ENCODE measurements at regions not wholly inside any gene's neighbourhood (a gene's known extent, or its start where the extent isn't known, plus 50 kb on each side); places are given as distances from the start of the nearest gene placed in this dataset.

- TF ChIP-seq, protein P1, sequence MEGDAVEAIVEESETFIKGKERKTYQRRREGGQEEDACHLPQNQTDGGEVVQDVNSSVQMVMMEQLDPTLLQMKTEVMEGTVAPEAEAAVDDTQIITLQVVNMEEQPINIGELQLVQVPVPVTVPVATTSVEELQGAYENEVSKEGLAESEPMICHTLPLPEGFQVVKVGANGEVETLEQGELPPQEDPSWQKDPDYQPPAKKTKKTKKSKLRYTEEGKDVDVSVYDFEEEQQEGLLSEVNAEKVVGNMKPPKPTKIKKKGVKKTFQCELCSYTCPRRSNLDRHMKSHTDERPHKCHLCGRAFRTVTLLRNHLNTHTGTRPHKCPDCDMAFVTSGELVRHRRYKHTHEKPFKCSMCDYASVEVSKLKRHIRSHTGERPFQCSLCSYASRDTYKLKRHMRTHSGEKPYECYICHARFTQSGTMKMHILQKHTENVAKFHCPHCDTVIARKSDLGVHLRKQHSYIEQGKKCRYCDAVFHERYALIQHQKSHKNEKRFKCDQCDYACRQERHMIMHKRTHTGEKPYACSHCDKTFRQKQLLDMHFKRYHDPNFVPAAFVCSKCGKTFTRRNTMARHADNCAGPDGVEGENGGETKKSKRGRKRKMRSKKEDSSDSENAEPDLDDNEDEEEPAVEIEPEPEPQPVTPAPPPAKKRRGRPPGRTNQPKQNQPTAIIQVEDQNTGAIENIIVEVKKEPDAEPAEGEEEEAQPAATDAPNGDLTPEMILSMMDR (IDR thresholded peaks at IDR 0.05; ENCODE audit: unreplicated experiment) = no peak
- Mint-ChIP-seq H3K27me3 (ENCODE audit: unreplicated experiment) (no peaks in the 10 kb centered on the region), H3K4me3 (ENCODE audit: unreplicated experiment) (no peak overlapping the region), H3K27ac (ENCODE audit: unreplicated experiment) (no peak overlapping the region), H3K36me3 (ENCODE audit: low read depth, unreplicated experiment) (no peaks in the 10 kb centered on the region), H3K4me1 (ENCODE audit: unreplicated experiment) (peaks cover 10% of the 10 kb centered on the region), H3K9me3 (ENCODE audit: unreplicated experiment) (peaks cover 5% of the 10 kb centered on the region)
- DNase-seq (ENCODE audit: low spot score) = no peak
Observed at GRCh38 chr18:75880925-75881504, 453.5 kb upstream of the SMIM21 start.

GRCh38 chr18:75880266-75880665 lies 452.8 kb upstream of the SMIM21 start:
- peaks cover 5% of the 10 kb centered on the region for H3K9me3 Mint-ChIP-seq (ENCODE audit: unreplicated experiment)
- DNase-seq (ENCODE audit: low spot score) = no peak
- no peaks in the 10 kb centered on the region for H3K36me3 Mint-ChIP-seq (ENCODE audit: low read depth, unreplicated experiment)

GRCh38 chr18:75879196-75879595 lies 451.7 kb upstream of the SMIM21 start:
- no peak for DNase-seq (ENCODE audit: low spot score)
- Mint-ChIP-seq H3K4me3 (ENCODE audit: unreplicated experiment) (no peak overlapping the region), H3K9me3 (ENCODE audit: unreplicated experiment) (peaks cover 5% of the 10 kb centered on the region), H3K27ac (ENCODE audit: unreplicated experiment) (no peak overlapping the region), H3K4me1 (ENCODE audit: unreplicated experiment) (peaks cover 3% of the 10 kb centered on the region), H3K27me3 (ENCODE audit: unreplicated experiment) (no peaks in the 10 kb centered on the region), H3K36me3 (ENCODE audit: low read depth, unreplicated experiment) (no peaks in the 10 kb centered on the region)
- TF ChIP-seq, protein P1 (IDR thresholded peaks at IDR 0.05; ENCODE audit: unreplicated experiment) = no peak

More at GRCh38 chr18:75880266-75880665, 452.8 kb upstream of the SMIM21 start:
- Mint-ChIP-seq H3K27ac (ENCODE audit: unreplicated experiment) (no peak overlapping the region), H3K4me1 (ENCODE audit: unreplicated experiment) (peaks cover 8% of the 10 kb centered on the region), H3K27me3 (ENCODE audit: unreplicated experiment) (no peaks in the 10 kb centered on the region), H3K4me3 (ENCODE audit: unreplicated experiment) (no peak overlapping the region)
- TF ChIP-seq, protein P1 (IDR thresholded peaks at IDR 0.05; ENCODE audit: unreplicated experiment) = no peak

- Mint-ChIP-seq H3K27me3 (ENCODE audit: unreplicated experiment) (no peaks in the 10 kb centered on the region), H3K9me3 (ENCODE audit: unreplicated experiment) (peaks cover 5% of the 10 kb centered on the region), H3K4me1 (ENCODE audit: unreplicated experiment) (peaks cover 3% of the 10 kb centered on the region), H3K27ac (ENCODE audit: unreplicated experiment) (no peak overlapping the region), H3K4me3 (ENCODE audit: unreplicated experiment) (no peak overlapping the region), H3K36me3 (ENCODE audit: low read depth, unreplicated experiment) (no peaks in the 10 kb centered on the region)
- no peak for DNase-seq (ENCODE audit: low spot score)
- TF ChIP-seq, protein P1 (IDR thresholded peaks at IDR 0.05; ENCODE audit: unreplicated experiment) = no peak
Observed at GRCh38 chr18:75875559-75875958, 448.1 kb upstream of the SMIM21 start.

DNA sequence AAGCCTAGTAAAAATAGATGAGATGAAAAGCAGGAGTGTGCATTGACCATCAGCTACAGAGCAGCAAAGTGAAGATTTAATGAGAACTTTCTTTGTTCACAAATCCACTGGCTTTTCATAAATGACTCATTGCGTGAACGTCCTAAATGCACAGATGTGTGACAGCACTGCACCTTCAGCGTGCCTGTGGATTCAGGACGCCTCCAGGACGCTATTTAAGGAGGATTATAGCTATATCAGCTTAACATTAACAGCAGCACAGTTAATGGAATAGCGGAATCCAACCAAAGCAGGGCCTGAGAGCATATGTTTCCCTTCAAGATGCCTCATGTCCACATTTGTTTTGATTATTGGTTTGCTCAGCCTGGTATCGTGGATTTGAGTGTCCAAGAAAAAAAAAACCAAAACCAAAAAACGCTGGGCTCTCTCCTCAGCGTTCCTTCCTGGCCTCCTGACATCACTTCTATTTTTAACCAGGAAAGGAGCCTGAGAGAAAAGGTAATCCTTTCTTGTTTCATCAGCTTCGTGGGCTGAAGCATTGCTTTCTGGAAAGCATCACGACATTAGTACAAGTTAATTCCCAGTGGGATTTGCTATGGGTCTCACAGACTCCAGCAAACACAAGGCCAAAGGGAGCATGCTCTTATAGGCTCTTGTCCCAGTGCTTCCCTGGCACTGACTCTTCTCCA lies 447.0 kb upstream of the SMIM21 start:
- no peaks in the 10 kb centered on the region for H3K27me3 Mint-ChIP-seq (ENCODE audit: unreplicated experiment)
- H3K36me3 Mint-ChIP-seq (ENCODE audit: low read depth, unreplicated experiment) = no peaks in the 10 kb centered on the region
- no peak for DNase-seq (ENCODE audit: low spot score)
- TF ChIP-seq, protein P1 (IDR thresholded peaks at IDR 0.05; ENCODE audit: unreplicated experiment) = no peak
- H3K4me3 Mint-ChIP-seq (ENCODE audit: unreplicated experiment) = no peak overlapping the region
- H3K9me3 Mint-ChIP-seq (ENCODE audit: unreplicated experiment) = peaks cover 5% of the 10 kb centered on the region
- no peaks in the 10 kb centered on the region for H3K4me1 Mint-ChIP-seq (ENCODE audit: unreplicated experiment)
- no peak overlapping the region for H3K27ac Mint-ChIP-seq (ENCODE audit: unreplicated experiment)

Measured in endothelial cell (in vitro differentiated cells).